ENCODE measurements at regions not wholly inside any gene's neighbourhood (a gene's known extent, or its start where the extent isn't known, plus 50 kb on each side); places are given as distances from the start of the nearest gene placed in this dataset.

- no peak for TF ChIP-seq CTCF (IDR thresholded peaks at IDR 0.05; ENCODE audit: insufficient read depth, low read length)
- DNase-seq (ENCODE audit: low read depth): no peak
- H3K4me3 ChIP-seq (ENCODE audit: low read depth, low read length): no peak overlapping the region
Observed at GRCh38 chr1:87743256-87743655, 414.6 kb downstream of the LMO4 start.

GRCh38 chr1:87744056-87744455 lies 415.4 kb downstream of the LMO4 start:
- no peak for TF ChIP-seq CTCF (IDR thresholded peaks at IDR 0.05; ENCODE audit: insufficient read depth, low read length)

GRCh38 chr1:87744763-87745162 lies 416.1 kb downstream of the LMO4 start:
- no peak for DNase-seq (ENCODE audit: low read depth)
- no peak overlapping the region for H3K4me3 ChIP-seq (ENCODE audit: low read depth, low read length)
- TF ChIP-seq CTCF (IDR thresholded peaks at IDR 0.05; ENCODE audit: insufficient read depth, low read length): no peak

More at GRCh38 chr1:87744056-87744455, 415.4 kb downstream of the LMO4 start:
- no peak overlapping the region for H3K4me3 ChIP-seq (ENCODE audit: low read depth, low read length)
- DNase-seq (ENCODE audit: low read depth): no peak

GRCh38 chr1:87753366-87753765 lies 424.7 kb downstream of the LMO4 start:
- no peak for DNase-seq (ENCODE audit: low read depth)
- H3K4me3 ChIP-seq (ENCODE audit: low read depth, low read length): no peak overlapping the region
- TF ChIP-seq CTCF (IDR thresholded peaks at IDR 0.05; ENCODE audit: insufficient read depth, low read length): no peak

- no peak for DNase-seq (ENCODE audit: low read depth)
- TF ChIP-seq CTCF (IDR thresholded peaks at IDR 0.05; ENCODE audit: insufficient read depth, low read length): no peak
Observed at GRCh38 chr1:87754139-87754538, 425.5 kb downstream of the LMO4 start.

GRCh38 chr1:87757676-87758075 lies 429.0 kb downstream of the LMO4 start:
- TF ChIP-seq CTCF (IDR thresholded peaks at IDR 0.05; ENCODE audit: insufficient read depth, low read length): no peak
- H3K4me3 ChIP-seq (ENCODE audit: low read depth, low read length): no peak overlapping the region

More at GRCh38 chr1:87754139-87754538, 425.5 kb downstream of the LMO4 start:
- no peak overlapping the region for H3K4me3 ChIP-seq (ENCODE audit: low read depth, low read length)

GRCh38 chr1:87759421-87760087 lies 430.9 kb downstream of the LMO4 start:
- no peak for DNase-seq (ENCODE audit: low read depth)
- no peak for TF ChIP-seq CTCF (IDR thresholded peaks at IDR 0.05; ENCODE audit: insufficient read depth, low read length)
- no peak overlapping the region for H3K4me3 ChIP-seq (ENCODE audit: low read depth, low read length)

More at GRCh38 chr1:87757676-87758075, 429.0 kb downstream of the LMO4 start:
- no peak for DNase-seq (ENCODE audit: low read depth)
